ENCODE measurements at regions not wholly inside any gene's neighbourhood (a gene's known extent, or its start where the extent isn't known, plus 50 kb on each side); places are given as distances from the start of the nearest gene placed in this dataset.

GRCh38 chr2:221731432-221732145 is 159.5 kb upstream of the EPHA4 start (continued):
- TF ChIP-seq KDM5A (IDR thresholded peaks at IDR 0.05; ENCODE audit: low read length) (no peak), POU5F1 (IDR thresholded peaks at IDR 0.05; ENCODE audit: low read depth, low read length) (no peak), EGR1 (IDR thresholded peaks at IDR 0.05; ENCODE audit: borderline replicate concordance, low read depth, low read length) (no peak), JUN (IDR thresholded peaks at IDR 0.05; ENCODE audit: low read depth, low read length) (no peak), BRCA1 (IDR thresholded peaks at IDR 0.05; ENCODE audit: low read depth, low read length) (no peak), RAD21 (IDR thresholded peaks at IDR 0.05 in 1 of 2, conservative IDR thresholded peaks at IDR 0.05 in 1 of 2; ENCODE audit: low read depth in 2 of 2, low read length in 2 of 2) (no peak), HDAC2 (IDR thresholded peaks at IDR 0.05; ENCODE audit: borderline replicate concordance in 1 of 2, low read depth in 2 of 2, low read length in 2 of 2) (no peak), EZH2 (IDR thresholded peaks at IDR 0.05; ENCODE audit: low read depth, low read length, severe bottlenecking) (no peak)
- TF ChIP-seq, protein P1, sequence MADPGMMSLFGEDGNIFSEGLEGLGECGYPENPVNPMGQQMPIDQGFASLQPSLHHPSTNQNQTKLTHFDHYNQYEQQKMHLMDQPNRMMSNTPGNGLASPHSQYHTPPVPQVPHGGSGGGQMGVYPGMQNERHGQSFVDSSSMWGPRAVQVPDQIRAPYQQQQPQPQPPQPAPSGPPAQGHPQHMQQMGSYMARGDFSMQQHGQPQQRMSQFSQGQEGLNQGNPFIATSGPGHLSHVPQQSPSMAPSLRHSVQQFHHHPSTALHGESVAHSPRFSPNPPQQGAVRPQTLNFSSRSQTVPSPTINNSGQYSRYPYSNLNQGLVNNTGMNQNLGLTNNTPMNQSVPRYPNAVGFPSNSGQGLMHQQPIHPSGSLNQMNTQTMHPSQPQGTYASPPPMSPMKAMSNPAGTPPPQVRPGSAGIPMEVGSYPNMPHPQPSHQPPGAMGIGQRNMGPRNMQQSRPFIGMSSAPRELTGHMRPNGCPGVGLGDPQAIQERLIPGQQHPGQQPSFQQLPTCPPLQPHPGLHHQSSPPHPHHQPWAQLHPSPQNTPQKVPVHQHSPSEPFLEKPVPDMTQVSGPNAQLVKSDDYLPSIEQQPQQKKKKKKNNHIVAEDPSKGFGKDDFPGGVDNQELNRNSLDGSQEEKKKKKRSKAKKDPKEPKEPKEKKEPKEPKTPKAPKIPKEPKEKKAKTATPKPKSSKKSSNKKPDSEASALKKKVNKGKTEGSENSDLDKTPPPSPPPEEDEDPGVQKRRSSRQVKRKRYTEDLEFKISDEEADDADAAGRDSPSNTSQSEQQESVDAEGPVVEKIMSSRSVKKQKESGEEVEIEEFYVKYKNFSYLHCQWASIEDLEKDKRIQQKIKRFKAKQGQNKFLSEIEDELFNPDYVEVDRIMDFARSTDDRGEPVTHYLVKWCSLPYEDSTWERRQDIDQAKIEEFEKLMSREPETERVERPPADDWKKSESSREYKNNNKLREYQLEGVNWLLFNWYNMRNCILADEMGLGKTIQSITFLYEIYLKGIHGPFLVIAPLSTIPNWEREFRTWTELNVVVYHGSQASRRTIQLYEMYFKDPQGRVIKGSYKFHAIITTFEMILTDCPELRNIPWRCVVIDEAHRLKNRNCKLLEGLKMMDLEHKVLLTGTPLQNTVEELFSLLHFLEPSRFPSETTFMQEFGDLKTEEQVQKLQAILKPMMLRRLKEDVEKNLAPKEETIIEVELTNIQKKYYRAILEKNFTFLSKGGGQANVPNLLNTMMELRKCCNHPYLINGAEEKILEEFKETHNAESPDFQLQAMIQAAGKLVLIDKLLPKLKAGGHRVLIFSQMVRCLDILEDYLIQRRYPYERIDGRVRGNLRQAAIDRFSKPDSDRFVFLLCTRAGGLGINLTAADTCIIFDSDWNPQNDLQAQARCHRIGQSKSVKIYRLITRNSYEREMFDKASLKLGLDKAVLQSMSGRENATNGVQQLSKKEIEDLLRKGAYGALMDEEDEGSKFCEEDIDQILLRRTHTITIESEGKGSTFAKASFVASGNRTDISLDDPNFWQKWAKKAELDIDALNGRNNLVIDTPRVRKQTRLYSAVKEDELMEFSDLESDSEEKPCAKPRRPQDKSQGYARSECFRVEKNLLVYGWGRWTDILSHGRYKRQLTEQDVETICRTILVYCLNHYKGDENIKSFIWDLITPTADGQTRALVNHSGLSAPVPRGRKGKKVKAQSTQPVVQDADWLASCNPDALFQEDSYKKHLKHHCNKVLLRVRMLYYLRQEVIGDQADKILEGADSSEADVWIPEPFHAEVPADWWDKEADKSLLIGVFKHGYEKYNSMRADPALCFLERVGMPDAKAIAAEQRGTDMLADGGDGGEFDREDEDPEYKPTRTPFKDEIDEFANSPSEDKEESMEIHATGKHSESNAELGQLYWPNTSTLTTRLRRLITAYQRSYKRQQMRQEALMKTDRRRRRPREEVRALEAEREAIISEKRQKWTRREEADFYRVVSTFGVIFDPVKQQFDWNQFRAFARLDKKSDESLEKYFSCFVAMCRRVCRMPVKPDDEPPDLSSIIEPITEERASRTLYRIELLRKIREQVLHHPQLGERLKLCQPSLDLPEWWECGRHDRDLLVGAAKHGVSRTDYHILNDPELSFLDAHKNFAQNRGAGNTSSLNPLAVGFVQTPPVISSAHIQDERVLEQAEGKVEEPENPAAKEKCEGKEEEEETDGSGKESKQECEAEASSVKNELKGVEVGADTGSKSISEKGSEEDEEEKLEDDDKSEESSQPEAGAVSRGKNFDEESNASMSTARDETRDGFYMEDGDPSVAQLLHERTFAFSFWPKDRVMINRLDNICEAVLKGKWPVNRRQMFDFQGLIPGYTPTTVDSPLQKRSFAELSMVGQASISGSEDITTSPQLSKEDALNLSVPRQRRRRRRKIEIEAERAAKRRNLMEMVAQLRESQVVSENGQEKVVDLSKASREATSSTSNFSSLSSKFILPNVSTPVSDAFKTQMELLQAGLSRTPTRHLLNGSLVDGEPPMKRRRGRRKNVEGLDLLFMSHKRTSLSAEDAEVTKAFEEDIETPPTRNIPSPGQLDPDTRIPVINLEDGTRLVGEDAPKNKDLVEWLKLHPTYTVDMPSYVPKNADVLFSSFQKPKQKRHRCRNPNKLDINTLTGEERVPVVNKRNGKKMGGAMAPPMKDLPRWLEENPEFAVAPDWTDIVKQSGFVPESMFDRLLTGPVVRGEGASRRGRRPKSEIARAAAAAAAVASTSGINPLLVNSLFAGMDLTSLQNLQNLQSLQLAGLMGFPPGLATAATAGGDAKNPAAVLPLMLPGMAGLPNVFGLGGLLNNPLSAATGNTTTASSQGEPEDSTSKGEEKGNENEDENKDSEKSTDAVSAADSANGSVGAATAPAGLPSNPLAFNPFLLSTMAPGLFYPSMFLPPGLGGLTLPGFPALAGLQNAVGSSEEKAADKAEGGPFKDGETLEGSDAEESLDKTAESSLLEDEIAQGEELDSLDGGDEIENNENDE (IDR thresholded peaks at IDR 0.05; ENCODE audit: insufficient replicate concordance, low read length), result no peak

All from H1 (cell line).